ENCODE measurements at regions not wholly inside any gene's neighbourhood (a gene's known extent, or its start where the extent isn't known, plus 50 kb on each side); places are given as distances from the start of the nearest gene placed in this dataset.

DNA sequence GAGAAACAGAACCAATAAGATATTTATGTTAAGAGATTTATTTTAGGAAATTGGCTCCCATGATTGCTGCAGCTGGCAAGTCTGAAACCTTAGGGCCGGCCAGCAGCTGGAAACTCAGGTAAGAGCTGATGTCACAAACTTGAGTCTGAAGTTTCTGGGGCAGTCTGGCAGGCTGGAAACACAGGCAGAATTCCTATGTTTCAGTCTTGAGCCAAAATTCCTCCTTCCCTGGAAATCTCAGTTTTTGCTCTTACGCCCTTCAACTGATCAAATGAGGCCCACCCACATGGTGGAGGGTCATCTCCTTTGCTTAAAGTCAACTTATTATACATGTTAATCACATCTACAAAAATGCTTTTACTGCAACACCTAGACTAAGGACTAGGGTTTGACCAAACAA is 184.1 kb downstream of the SOD2 start:
- H3K4me3 ChIP-seq (ENCODE audit: low read depth, low read length): no peak overlapping the region
- no peak overlapping the region for H3K27ac Mint-ChIP-seq (ENCODE audit: unreplicated experiment)
- H3K27me3 Mint-ChIP-seq (ENCODE audit: insufficient read depth, unreplicated experiment): peaks cover 13% of the 10 kb centered on the region
- no peaks in the 10 kb centered on the region for H3K9me3 ChIP-seq
- no peak overlapping the region for H3K4me3 Mint-ChIP-seq (ENCODE audit: unreplicated experiment)
- POLR2A ChIA-PET: no interaction called here
- H3K4me1 Mint-ChIP-seq (ENCODE audit: low read depth, unreplicated experiment): no peaks in the 10 kb centered on the region
- no TSS peak for BruUV-seq (replicated peaks)
- no peaks in the 10 kb centered on the region for H3K27me3 ChIP-seq (replicated peaks; ENCODE audit: control insufficient read depth, insufficient read depth, low read length)
- H3K4me1 ChIP-seq: no peaks in the 10 kb centered on the region
- TF ChIP-seq, protein P1, sequence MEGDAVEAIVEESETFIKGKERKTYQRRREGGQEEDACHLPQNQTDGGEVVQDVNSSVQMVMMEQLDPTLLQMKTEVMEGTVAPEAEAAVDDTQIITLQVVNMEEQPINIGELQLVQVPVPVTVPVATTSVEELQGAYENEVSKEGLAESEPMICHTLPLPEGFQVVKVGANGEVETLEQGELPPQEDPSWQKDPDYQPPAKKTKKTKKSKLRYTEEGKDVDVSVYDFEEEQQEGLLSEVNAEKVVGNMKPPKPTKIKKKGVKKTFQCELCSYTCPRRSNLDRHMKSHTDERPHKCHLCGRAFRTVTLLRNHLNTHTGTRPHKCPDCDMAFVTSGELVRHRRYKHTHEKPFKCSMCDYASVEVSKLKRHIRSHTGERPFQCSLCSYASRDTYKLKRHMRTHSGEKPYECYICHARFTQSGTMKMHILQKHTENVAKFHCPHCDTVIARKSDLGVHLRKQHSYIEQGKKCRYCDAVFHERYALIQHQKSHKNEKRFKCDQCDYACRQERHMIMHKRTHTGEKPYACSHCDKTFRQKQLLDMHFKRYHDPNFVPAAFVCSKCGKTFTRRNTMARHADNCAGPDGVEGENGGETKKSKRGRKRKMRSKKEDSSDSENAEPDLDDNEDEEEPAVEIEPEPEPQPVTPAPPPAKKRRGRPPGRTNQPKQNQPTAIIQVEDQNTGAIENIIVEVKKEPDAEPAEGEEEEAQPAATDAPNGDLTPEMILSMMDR (IDR thresholded peaks at IDR 0.05; ENCODE audit: insufficient read depth in 1 of 2, low read depth in 1 of 2, low read length in 1 of 2, severe bottlenecking in 1 of 2, unreplicated experiment in 1 of 2): no peak
- H3K9me3 Mint-ChIP-seq (ENCODE audit: unreplicated experiment): no peaks in the 10 kb centered on the region
- intact Hi-C loops (cut with micrococcal nuclease; ENCODE audit: unreplicated experiment): no loop called here
- H3K36me3 Mint-ChIP-seq (ENCODE audit: insufficient read depth, unreplicated experiment): no peaks in the 10 kb centered on the region
- no peak for DNase-seq
- CTCF ChIA-PET: no interaction called here
- no peaks in the 10 kb centered on the region for H3K36me3 ChIP-seq (ENCODE audit: control insufficient read depth, insufficient read depth, low read length)

DNA sequence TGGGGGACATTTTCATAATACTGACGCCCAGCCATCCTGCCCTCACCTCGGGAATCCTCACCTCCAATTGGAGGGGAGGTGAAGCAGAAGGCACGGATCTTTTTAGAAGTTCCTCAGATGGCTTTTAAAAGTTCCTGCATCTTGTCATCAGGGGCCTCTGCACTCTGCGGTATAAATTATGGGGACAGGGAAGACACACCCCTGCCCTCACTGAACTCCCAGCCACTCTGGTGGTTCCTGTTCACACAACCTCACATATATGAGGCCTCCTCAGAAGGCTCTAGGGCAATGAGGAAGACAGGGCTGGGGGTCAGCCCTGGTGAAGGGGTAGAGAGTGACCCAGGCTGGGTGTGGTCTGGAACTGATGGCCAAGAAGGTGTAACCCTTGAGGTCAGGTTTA is 187.0 kb downstream of the SOD2 start:
- DNase-seq: no peak
- Mint-ChIP-seq H3K27ac (ENCODE audit: unreplicated experiment) (no peak overlapping the region), H3K36me3 (ENCODE audit: insufficient read depth, unreplicated experiment) (no peaks in the 10 kb centered on the region), H3K9me3 (ENCODE audit: unreplicated experiment) (no peaks in the 10 kb centered on the region), H3K27me3 (ENCODE audit: insufficient read depth, unreplicated experiment) (peaks cover 9% of the 10 kb centered on the region), H3K4me1 (ENCODE audit: low read depth, unreplicated experiment) (no peaks in the 10 kb centered on the region), H3K4me3 (ENCODE audit: unreplicated experiment) (no peak overlapping the region)
- no peaks in the 10 kb centered on the region for H3K36me3 ChIP-seq (ENCODE audit: control insufficient read depth, insufficient read depth, low read length)
- no peaks in the 10 kb centered on the region for H3K27me3 ChIP-seq (replicated peaks; ENCODE audit: control insufficient read depth, insufficient read depth, low read length)
- no peaks in the 10 kb centered on the region for H3K4me1 ChIP-seq
- H3K9me3 ChIP-seq: no peaks in the 10 kb centered on the region
- H3K4me3 ChIP-seq (ENCODE audit: low read depth, low read length): no peak overlapping the region
- POLR2A ChIA-PET: no interaction called here
- TF ChIP-seq, protein P1 (IDR thresholded peaks at IDR 0.05; ENCODE audit: insufficient read depth in 1 of 2, low read depth in 1 of 2, low read length in 1 of 2, severe bottlenecking in 1 of 2, unreplicated experiment in 1 of 2): no peak
- CTCF ChIA-PET: no interaction called here
- BruUV-seq (replicated peaks): no TSS peak
- intact Hi-C loops (cut with micrococcal nuclease; ENCODE audit: unreplicated experiment): no loop called here

DNA sequence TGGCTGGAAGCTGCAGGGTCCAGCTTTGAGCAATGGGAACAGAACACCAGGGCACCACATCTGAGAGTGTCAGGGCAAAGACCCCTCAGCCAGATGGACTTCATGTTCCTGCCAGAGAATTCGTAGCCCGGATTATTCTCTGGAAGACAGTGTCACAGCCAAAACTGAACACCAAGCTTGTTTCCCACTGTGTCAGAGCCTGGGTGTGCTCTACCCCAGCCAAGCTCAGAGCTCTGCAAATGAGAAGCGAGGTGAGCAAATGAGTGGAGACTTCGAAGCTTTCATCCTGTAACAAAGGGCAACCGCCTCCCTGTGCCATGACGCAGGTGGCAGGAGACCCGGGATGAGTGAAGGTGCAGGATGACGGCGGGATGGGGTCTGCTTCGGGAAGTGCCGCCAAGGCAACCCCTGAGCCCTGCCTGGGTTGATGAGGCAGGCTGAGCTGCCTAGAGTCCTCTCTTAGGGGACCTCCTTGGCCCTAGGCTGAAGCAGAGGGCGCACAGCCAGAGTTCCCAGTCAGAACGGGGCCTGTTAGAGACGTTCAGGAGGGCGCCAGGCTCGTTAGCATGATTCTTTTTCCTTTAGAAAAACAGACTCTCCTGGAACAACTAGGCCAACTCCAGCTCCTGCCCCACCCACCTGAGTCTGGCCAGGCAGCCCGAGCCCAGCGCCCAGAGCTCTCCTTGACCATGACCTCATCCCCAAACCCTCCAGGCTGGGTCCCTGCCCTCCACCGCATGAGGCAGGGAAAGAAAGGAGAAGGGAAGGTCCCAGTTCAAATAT is 187.7 kb downstream of the SOD2 start:
- TF ChIP-seq, protein P1 (IDR thresholded peaks at IDR 0.05; ENCODE audit: insufficient read depth in 1 of 2, low read depth in 1 of 2, low read length in 1 of 2, severe bottlenecking in 1 of 2, unreplicated experiment in 1 of 2): no peak

More for the DNA sequence above, 187.7 kb downstream of the SOD2 start:
- DNase-seq: no peak
- Mint-ChIP-seq H3K27me3 (ENCODE audit: insufficient read depth, unreplicated experiment) (peaks cover 6% of the 10 kb centered on the region), H3K4me3 (ENCODE audit: unreplicated experiment) (no peak overlapping the region), H3K36me3 (ENCODE audit: insufficient read depth, unreplicated experiment) (no peaks in the 10 kb centered on the region), H3K27ac (ENCODE audit: unreplicated experiment) (no peak overlapping the region), H3K9me3 (ENCODE audit: unreplicated experiment) (no peaks in the 10 kb centered on the region), H3K4me1 (ENCODE audit: low read depth, unreplicated experiment) (no peaks in the 10 kb centered on the region)
- H3K4me1 ChIP-seq: no peaks in the 10 kb centered on the region
- H3K27me3 ChIP-seq (replicated peaks; ENCODE audit: control insufficient read depth, insufficient read depth, low read length): no peaks in the 10 kb centered on the region
- no peaks in the 10 kb centered on the region for H3K36me3 ChIP-seq (ENCODE audit: control insufficient read depth, insufficient read depth, low read length)
- H3K4me3 ChIP-seq (ENCODE audit: low read depth, low read length): no peak overlapping the region
- POLR2A ChIA-PET: no interaction called here
- intact Hi-C loops (cut with micrococcal nuclease; ENCODE audit: unreplicated experiment): no loop called here
- no TSS peak for BruUV-seq (replicated peaks)
- no peaks in the 10 kb centered on the region for H3K9me3 ChIP-seq
- CTCF ChIA-PET: no interaction called here

Measured in Caco-2 (cell line).